ENCODE measurements at regions not wholly inside any gene's neighbourhood (a gene's known extent, or its start where the extent isn't known, plus 50 kb on each side); places are given as distances from the start of the nearest gene placed in this dataset.

DNA sequence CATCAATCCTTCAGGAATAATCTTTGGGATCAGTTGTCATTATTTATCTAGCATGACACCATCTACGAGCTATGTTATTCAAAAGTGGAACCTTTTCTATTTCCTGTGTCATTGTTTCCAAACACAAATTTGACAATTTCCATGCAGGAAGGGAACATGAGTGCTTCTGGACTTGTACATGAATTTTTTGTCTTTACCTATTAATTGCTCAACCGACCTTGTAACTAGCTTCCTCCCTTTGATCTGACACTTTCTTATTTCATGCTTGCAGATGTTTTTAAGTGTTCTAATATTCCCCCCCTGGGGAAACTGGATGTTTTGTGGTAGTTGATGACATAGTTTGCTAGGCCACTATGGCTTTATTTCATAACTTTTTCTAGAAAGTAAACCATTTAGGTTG is 139.4 kb downstream of the BMP2 start:
- no peak overlapping the region for H3K4me3 Mint-ChIP-seq
- H3K36me3 Mint-ChIP-seq = no peaks in the 10 kb centered on the region
- no peaks in the 10 kb centered on the region for H3K27me3 Mint-ChIP-seq
- H3K27ac Mint-ChIP-seq = no peak overlapping the region
- H3K4me1 Mint-ChIP-seq (ENCODE audit: low read depth in 2 of 2) = no peaks in the 10 kb centered on the region
- peaks cover 6% of the 10 kb centered on the region for H3K9me3 Mint-ChIP-seq
- ATAC-seq (no peak), DNase-seq (ENCODE audit: low spot score) (no peak)

DNA sequence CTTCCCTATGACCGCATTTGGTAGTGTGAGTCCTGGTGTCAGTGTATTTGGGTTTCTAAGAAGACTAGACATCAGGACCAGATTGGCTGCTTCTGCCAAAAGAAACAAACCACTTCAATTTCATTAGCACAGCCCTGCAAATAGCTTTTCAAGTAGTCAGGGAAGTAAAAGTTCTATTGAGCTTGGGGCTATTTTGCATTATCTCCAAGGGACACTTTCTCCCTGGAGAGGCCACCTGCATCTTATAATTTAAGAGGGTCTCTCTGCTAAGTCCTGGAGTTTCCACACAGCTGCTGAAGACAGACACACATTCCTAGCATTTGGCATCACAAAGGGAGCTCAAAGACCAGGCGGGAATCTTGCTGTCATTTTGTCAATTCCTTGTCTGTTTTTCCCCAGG is 141.2 kb downstream of the BMP2 start:
- Mint-ChIP-seq H3K4me1 (ENCODE audit: low read depth in 2 of 2) (no peaks in the 10 kb centered on the region), H3K36me3 (no peaks in the 10 kb centered on the region), H3K4me3 (no peak overlapping the region), H3K9me3 (peaks cover 6% of the 10 kb centered on the region), H3K27me3 (no peaks in the 10 kb centered on the region), H3K27ac (no peak overlapping the region)
- DNase-seq (ENCODE audit: low spot score) (no peak), ATAC-seq (no peak)

DNA sequence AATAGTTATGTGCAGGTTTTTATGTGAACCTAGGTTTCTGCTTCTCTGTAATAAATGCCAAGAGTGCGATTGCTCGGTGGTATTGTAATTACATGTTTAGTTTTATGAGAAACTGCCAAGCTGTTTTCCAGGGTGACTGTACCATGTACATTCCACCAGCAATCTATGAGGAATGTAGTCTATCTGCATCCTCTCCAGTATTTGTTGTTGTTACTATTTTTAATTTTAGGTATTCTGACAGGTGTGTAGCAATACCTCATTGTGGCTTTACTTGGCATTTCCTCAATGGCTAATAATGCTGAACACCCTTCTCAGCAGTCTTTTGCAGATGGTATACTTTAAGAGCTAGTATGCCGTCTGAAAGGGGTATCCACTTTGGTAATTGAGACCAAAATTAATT is 142.1 kb downstream of the BMP2 start:
- Mint-ChIP-seq H3K27ac (no peak overlapping the region), H3K4me3 (no peak overlapping the region), H3K36me3 (no peaks in the 10 kb centered on the region), H3K4me1 (ENCODE audit: low read depth in 2 of 2) (no peaks in the 10 kb centered on the region), H3K9me3 (peaks cover 6% of the 10 kb centered on the region), H3K27me3 (no peaks in the 10 kb centered on the region)
- no peak for ATAC-seq
- no peak for DNase-seq (ENCODE audit: low spot score)

DNA sequence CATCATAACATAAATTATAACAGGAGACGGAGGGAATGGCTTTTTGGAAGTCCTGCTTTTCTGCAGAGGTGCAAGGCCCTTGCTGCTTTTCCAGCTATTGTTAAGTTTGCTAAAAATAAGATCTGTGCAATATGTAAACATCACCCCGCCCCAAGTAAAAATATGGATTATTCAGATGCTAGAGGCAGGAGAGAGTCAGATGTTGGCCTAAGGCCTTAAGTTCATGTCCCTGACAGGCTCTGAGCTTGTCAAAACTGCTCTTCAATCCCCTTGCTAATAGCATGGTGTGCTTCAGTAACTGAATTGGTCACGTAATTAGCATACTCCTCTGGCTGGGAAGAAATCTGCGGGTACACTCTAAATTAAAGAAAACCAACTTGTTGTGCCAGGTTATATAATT is 147.5 kb downstream of the BMP2 start:
- Mint-ChIP-seq H3K27me3 (no peaks in the 10 kb centered on the region), H3K4me1 (ENCODE audit: low read depth in 2 of 2) (no peaks in the 10 kb centered on the region), H3K4me3 (no peak overlapping the region), H3K36me3 (no peaks in the 10 kb centered on the region), H3K9me3 (no peaks in the 10 kb centered on the region), H3K27ac (no peak overlapping the region)
- DNase-seq (ENCODE audit: low spot score) = no peak
- ATAC-seq = no peak

DNA sequence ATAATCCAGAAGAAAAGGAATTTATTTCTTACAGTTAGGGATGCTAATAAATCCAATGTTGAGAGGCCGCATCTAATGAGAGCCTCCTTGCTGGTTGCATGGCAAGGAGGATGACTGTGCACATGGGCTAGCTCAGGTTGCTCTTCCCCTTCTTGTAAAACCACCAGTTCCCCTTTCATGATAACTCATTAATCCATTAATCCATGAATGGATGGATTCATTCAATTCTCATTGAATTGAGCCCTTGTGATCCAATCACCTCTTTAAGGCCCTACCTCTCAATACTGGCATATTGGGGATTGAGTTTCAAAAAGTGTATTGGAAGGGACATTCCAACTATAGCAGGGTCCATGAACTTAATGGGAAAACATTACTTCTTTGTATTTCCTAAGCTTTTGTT is 149.5 kb downstream of the BMP2 start:
- no peaks in the 10 kb centered on the region for H3K27me3 Mint-ChIP-seq
- ATAC-seq (no peak), DNase-seq (ENCODE audit: low spot score) (no peak)
- H3K36me3 Mint-ChIP-seq = no peaks in the 10 kb centered on the region
- no peaks in the 10 kb centered on the region for H3K4me1 Mint-ChIP-seq (ENCODE audit: low read depth in 2 of 2)
- no peak overlapping the region for H3K4me3 Mint-ChIP-seq
- H3K27ac Mint-ChIP-seq = no peak overlapping the region
- H3K9me3 Mint-ChIP-seq = no peaks in the 10 kb centered on the region

DNA sequence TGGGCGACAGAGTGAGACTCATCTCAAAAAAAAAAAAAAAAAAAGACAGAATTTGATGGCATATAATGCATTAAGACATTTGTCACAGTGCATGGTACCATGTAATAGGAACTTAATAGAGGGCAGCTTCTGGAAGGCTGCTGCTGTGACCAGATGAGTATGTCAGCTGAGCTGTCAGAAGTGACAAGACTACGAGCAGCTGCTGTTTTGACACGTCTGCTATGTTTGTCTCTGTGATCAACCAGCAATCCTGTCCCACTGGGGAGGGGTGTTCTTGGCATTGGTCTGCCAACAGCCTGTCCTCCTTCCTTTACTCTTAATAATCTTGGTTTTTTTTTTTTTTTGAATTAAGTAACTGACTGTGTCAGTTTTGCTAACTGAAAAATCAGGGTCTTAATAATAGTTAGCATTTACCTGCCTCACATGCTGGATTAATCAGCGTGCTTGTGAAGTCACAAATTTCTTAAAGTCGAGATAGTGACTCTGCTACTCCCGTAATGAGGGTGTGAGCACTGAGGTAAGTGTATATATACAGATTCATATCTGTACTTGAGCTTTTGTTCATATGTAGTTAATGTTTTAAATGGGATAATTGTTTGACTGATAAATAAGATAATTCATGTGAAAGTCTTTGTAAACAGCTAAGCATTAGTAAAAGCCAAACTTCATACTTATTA is 152.4 kb downstream of the BMP2 start:
- no peaks in the 10 kb centered on the region for H3K9me3 Mint-ChIP-seq
- no peak overlapping the region for H3K4me3 Mint-ChIP-seq
- H3K4me1 Mint-ChIP-seq (ENCODE audit: low read depth in 2 of 2) = no peaks in the 10 kb centered on the region
- no peaks in the 10 kb centered on the region for H3K27me3 Mint-ChIP-seq
- H3K27ac Mint-ChIP-seq = no peak overlapping the region
- DNase-seq (ENCODE audit: low spot score) (no peak), ATAC-seq (no peak)
- H3K36me3 Mint-ChIP-seq = no peaks in the 10 kb centered on the region

DNA sequence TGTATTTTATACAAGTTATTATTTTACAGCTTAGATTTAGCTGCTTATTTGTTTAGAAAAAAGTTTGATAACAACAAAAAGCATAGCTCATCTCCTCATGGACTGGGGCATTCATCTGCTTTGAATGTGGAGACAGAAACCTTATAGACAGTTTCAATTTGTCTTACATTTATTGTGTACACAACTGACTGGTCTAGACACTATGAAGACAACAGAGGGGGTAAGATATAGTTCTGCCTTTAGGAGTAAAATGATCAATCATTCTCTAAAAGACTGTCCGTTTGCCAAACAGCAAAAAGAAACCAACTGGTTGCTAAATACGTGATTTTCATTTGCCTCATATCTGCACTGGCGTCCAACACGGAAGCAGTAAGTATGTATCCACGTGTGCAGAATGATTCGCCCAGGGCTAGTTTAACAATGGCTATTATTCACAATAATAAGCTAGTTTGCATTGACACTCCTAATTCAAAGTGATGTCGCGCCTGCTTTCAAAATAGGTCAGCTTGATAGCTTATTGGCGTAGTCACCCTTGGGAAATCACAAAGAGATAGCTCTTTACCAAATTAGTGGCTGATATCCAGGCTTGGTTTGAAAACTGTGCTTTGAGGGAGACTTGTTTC is 153.6 kb downstream of the BMP2 start:
- DNase-seq (ENCODE audit: low spot score) = no peak
- Mint-ChIP-seq H3K4me3 (no peak overlapping the region), H3K4me1 (ENCODE audit: low read depth in 2 of 2) (no peaks in the 10 kb centered on the region), H3K36me3 (no peaks in the 10 kb centered on the region), H3K9me3 (no peaks in the 10 kb centered on the region), H3K27me3 (no peaks in the 10 kb centered on the region), H3K27ac (no peak overlapping the region)
- ATAC-seq = no peak

DNA sequence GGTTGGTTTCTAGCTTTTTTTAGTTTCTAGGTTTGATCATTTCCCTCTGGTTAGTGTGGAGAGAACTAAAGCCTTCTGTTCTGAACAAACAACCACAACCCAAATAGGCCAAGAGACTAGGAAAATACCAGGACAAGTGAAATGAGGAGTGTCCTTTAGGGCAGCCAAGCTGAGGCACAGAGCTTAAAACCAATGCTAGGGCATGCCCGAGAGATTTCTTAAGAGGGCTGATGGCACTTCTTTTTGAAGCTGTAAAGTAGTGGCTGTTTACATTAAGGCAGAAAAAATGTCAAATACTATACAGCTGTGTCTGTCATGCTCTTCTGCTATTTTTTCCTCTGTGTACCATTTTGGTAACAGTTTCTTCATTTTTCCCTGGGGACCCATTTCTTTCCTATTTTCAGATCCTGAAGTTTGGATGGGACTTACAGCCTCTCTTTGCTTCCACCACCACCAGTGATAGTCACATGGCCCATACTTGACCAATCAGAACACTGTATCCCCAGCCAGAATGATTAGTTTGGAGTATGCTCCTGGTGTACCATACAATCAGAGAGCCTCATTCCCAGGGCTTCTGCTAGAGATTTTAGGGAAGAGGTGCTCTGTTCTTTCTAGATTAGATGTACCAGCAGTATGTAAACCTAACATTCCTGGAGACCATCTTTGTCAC is 154.4 kb downstream of the BMP2 start:
- H3K36me3 Mint-ChIP-seq = no peaks in the 10 kb centered on the region

DNA sequence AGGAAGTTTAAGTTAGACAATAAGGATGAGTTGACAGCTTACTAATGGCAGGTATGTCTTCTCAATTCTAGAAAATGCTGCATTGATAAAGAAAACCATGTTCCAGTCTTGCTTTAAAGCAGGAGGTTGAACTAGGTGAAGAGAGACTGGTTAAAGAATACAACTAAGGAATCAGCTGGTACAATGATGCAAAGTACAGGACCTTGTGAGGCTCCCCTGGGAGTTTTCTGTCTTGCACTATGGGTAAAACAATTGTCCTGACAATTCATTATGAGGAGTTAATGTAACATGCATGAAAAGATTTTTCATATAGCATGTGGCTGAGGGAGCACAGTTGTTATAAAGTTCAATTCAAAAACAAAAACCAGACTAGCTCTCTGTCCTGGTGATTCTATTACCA is 157.2 kb downstream of the BMP2 start:
- ATAC-seq = no peak
- no peak for DNase-seq (ENCODE audit: low spot score)
- H3K9me3 Mint-ChIP-seq = peaks cover 6% of the 10 kb centered on the region
- no peaks in the 10 kb centered on the region for H3K36me3 Mint-ChIP-seq
- no peaks in the 10 kb centered on the region for H3K4me1 Mint-ChIP-seq (ENCODE audit: low read depth in 2 of 2)
- no peak overlapping the region for H3K27ac Mint-ChIP-seq
- no peaks in the 10 kb centered on the region for H3K27me3 Mint-ChIP-seq
- H3K4me3 Mint-ChIP-seq = no peak overlapping the region

More for the DNA sequence above, 154.4 kb downstream of the BMP2 start:
- H3K4me1 Mint-ChIP-seq (ENCODE audit: low read depth in 2 of 2) = no peaks in the 10 kb centered on the region
- peaks cover 3% of the 10 kb centered on the region for H3K9me3 Mint-ChIP-seq
- H3K4me3 Mint-ChIP-seq = no peak overlapping the region
- H3K27ac Mint-ChIP-seq = no peak overlapping the region
- DNase-seq (ENCODE audit: low spot score) (no peak), ATAC-seq (no peak)
- no peaks in the 10 kb centered on the region for H3K27me3 Mint-ChIP-seq

DNA sequence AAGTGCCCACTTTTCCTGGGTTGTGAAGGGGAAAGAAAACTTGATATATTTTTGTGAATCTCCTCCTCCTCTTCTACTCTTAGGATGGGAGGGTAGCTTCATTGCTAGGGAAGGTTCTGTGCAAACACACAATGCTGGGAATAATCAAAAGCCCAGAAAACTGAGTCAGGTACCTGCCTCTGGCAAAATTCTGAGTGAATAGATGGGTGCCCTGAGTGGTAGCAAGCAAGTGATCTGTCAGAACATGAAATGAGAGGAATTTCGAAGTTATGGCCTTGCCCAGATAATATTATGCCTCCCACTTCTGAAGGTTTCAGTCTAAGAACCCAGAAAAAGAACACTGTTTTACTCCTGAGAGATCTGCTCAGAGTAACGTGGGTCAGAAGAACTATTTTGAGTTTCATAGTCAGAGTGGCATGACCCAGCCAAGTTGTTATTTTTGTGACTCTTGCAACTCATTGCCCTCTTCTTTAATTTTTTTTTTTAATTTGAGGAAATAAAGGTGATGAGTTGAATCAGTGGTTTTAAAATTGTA is 158.3 kb downstream of the BMP2 start:
- ATAC-seq (no peak), DNase-seq (ENCODE audit: low spot score) (no peak)
- Mint-ChIP-seq H3K27ac (no peak overlapping the region), H3K27me3 (no peaks in the 10 kb centered on the region), H3K9me3 (peaks cover 12% of the 10 kb centered on the region), H3K4me3 (no peak overlapping the region), H3K36me3 (no peaks in the 10 kb centered on the region), H3K4me1 (ENCODE audit: low read depth in 2 of 2) (no peaks in the 10 kb centered on the region)

DNA sequence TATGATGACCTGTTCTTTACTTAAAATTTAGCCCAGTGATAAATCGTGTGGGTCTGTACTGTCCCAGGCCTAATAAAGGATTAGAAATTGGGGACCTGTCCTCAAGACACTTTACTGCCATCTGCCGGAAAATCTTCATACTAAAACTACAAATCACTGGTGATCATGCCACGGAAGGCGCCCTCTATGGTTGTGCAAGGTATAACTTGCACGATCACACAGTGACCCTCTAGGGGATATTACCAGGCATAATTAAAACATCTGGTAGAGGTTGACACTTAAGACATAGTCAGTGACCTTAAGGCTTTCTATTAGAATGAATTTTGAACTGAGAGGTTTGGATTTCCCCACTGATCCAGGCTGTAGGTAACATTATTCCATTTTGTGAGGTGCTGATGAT is 172.6 kb downstream of the BMP2 start:
- H3K36me3 Mint-ChIP-seq = no peaks in the 10 kb centered on the region
- DNase-seq (ENCODE audit: low spot score) (no peak), ATAC-seq (no peak)
- no peaks in the 10 kb centered on the region for H3K4me1 Mint-ChIP-seq (ENCODE audit: low read depth in 2 of 2)
- peaks cover 6% of the 10 kb centered on the region for H3K9me3 Mint-ChIP-seq
- no peak overlapping the region for H3K27ac Mint-ChIP-seq
- H3K27me3 Mint-ChIP-seq = no peaks in the 10 kb centered on the region
- H3K4me3 Mint-ChIP-seq = no peak overlapping the region

DNA sequence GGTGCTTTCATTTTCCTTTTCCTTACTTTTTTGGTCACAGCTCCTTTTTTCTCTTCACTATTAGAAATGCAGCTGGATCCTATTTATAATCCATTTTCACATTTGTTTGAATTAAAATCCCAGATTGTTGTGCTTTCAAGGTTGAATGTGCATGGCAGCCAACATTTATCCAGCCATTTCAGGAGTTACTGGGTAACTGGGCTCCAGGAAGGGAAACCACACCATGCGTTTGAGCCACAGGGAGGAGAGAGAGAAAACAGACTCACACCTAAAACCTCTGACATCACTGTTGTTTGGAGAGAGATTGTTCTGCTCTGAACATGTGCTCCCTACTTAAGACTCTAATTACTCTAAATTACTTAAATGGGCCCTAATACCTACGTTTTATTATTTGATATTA is 173.4 kb downstream of the BMP2 start:
- H3K27ac Mint-ChIP-seq = no peak overlapping the region
- no peak overlapping the region for H3K4me3 Mint-ChIP-seq
- H3K27me3 Mint-ChIP-seq = no peaks in the 10 kb centered on the region
- DNase-seq (ENCODE audit: low spot score) (no peak), ATAC-seq (no peak)
- H3K36me3 Mint-ChIP-seq = no peaks in the 10 kb centered on the region
- no peaks in the 10 kb centered on the region for H3K4me1 Mint-ChIP-seq (ENCODE audit: low read depth in 2 of 2)
- H3K9me3 Mint-ChIP-seq = peaks cover 6% of the 10 kb centered on the region

DNA sequence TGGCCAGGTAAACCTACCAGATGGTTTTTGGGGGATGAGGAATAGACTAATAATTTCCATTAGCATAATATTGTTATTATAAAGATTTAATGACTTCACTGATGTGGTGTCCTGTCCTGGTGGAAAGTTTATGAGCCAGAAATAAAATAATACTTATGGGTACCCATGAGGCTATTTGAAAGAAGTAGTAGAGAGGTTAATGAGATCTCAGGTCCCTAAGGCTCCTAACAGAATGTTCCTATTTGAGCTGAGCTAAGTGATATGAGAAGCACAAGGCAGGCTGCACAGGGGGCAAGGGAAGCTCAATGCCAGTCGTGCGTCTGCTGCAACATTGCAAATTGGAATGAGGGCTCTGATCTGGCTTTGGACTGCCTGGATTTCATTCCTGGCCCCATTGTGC is 174.1 kb downstream of the BMP2 start:
- Mint-ChIP-seq H3K4me1 (ENCODE audit: low read depth in 2 of 2) (no peaks in the 10 kb centered on the region), H3K36me3 (no peaks in the 10 kb centered on the region), H3K27ac (no peak overlapping the region), H3K27me3 (no peaks in the 10 kb centered on the region), H3K9me3 (peaks cover 6% of the 10 kb centered on the region), H3K4me3 (no peak overlapping the region)
- no peak for DNase-seq (ENCODE audit: low spot score)
- ATAC-seq = no peak

DNA sequence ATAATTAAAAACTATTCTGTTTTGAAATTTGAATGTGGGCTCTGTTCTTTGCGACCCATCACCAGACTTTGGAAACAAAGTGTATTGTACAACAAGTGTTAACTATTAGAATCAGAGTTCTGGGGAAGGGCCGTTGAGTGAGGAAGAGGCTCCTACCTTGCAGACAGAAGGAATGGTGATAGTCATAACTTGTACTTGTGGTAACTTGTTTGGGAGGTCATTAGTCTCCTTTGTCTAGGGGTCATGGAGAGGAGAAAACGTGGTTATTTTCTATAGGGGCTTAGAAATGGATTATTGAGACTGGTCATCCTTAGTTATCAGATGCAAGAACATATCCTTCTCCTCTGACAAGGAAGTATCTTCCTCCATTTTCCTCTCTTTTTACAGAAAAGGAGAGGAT is 174.8 kb downstream of the BMP2 start:
- H3K27me3 Mint-ChIP-seq = no peaks in the 10 kb centered on the region
- ATAC-seq = no peak
- no peaks in the 10 kb centered on the region for H3K4me1 Mint-ChIP-seq (ENCODE audit: low read depth in 2 of 2)
- H3K9me3 Mint-ChIP-seq = peaks cover 3% of the 10 kb centered on the region
- no peak overlapping the region for H3K4me3 Mint-ChIP-seq
- no peak for DNase-seq (ENCODE audit: low spot score)
- H3K27ac Mint-ChIP-seq = no peak overlapping the region
- H3K36me3 Mint-ChIP-seq = no peaks in the 10 kb centered on the region

Data from natural killer cell treated with Interleukin-12 subunit alpha and Interleukin-12 subunit beta and Interleukin-15 and Interleukin-18, amount 100 ng/mL, for 72 hours (primary cell).